ENCODE measurements at regions not wholly inside any gene's neighbourhood (a gene's known extent, or its start where the extent isn't known, plus 50 kb on each side); places are given as distances from the start of the nearest gene placed in this dataset.
"Not testable (repeated sequence)": the region's sequence is repeated elsewhere in the genome, so short reads cannot be mapped to it uniquely, and the experiment has no call there.

DNA sequence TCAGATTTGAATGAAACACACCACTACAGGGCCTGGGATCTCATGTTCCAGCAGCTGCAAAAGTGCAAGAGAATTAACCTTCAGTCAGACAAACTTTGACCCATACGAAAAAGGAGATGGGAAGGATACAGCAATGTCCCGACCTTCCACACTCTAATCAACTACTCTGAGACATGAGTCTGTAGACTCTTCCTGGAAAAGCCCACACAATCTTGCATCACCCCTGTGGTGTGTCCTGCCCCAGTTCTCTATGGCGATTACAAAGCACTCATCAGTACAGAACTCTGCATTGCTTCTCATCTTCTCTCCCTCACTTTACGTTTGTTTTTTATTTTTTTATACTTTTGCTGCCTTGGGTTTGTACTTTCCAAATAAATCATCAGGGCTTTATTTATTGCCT, 241.0 kb upstream of the KIF2A start:
- no peak for DNase-seq

DNA sequence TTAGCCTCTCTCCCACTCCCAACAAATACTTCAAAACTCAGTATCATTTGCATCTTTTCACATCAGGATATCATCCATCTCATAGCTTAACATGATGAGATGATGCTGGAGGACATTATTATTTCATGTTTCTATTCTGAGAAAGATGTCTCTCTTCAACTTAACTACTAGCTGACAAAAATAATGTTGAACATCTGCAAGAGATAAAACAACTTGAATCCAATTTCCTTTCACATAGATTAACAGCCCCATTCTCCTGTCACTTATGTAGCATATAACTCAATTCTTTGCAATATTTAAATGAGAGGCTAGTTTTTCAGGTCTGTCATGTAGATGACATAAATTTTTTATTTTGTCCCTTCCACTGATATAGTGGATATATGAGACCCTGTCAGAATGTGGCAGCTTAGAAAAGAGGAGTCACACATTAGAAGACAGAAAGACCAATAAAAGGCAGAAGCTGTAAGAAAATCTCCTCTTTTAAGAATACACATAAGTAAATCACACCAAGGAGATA, 239.2 kb upstream of the KIF2A start:
- DNase-seq: no peak

DNA sequence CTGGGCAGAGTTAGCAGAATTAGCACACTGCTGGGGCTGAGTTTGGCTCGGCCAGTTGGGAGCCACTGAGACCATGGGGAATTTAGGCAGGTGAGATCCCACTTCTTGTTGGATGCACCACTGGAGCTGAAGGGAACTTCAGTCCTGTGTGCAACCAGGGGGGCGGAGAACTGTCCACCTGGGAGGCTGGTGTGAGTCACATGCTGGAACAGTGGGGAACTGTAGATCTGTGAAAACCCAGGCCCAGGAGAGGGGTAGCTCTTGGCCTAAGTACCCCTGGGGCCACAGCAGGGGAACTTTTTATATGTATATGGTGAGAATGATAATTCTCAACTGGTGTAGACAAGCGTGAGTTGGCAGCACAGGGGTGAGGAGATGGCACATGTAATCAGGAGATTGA, 237.5 kb upstream of the KIF2A start:
- DNase-seq: no peak

DNA sequence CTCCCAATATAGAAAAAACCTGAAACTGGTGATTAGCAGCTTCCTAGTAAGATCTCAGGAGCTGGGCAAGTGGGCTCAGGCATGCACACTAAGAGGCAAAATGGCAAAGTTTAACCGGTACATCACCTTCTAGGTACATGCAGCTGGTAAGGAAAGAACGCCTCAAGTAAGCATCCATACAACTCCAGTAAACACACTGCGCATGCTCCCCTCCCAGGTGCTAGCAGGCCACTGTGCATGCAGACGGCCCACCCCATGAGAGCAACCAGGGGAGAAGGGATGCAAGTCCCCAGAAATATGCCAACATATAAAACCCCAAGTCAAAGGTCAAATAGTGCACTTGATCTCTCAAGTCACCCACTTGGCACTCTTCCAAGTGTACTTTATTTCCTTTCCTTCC, 228.6 kb upstream of the KIF2A start:
- DNase-seq: no peak

DNA sequence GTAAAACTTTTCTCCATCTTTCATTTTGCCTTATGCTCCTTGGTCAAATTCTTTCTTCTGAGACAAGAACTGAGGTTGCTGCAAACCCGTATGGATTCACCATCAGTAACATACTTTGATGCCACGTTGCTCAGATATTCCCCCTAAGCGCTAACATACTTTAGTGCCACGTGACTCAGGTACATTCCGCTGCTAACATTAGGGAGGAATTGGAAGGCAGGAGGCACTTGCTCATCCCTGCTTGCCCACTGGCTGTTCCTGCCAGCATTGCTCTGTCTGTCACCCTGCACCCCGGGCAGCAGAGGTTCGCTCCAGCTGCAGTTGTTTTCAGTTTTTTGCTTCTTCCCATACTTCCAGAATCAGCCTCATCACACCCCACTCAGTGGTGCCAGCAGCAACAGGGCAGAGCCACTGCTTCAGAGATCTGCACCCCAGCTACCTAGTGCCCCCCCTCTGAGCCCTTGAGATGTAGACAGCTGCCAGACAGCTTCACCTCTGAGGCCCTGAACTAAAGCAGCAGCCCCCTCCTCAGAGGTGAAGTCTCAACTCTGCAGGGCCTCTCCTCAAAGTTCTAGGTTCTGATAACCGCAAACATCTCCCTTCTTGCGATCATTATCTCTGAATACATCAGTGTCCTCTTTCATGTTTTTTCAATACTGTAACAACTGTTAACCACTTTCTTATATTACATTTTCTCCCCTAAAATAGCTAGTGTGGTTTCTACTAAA, 228.0 kb upstream of the KIF2A start:
- no peak for DNase-seq

DNA sequence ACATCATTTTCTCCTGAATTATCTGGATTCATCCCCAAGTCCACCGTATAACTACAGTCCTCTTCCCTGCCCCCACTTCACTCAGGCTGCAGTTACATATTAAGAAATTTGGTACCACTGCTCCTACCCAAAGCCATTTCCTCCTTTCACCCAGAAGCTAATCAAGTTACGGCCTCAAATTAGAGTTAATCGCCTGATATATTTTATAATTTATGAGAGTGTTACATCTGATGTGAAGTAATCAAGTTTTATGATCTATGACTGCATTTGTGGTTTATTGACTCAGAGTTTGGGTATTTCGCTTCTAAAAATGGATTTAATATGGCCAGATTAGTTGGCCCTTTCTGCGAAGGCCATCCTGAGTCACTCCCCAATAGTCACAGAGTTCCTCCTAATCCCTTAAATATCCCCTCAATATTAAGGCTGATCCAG, 223.6 kb upstream of the KIF2A start:
- DNase-seq: no peak

DNA sequence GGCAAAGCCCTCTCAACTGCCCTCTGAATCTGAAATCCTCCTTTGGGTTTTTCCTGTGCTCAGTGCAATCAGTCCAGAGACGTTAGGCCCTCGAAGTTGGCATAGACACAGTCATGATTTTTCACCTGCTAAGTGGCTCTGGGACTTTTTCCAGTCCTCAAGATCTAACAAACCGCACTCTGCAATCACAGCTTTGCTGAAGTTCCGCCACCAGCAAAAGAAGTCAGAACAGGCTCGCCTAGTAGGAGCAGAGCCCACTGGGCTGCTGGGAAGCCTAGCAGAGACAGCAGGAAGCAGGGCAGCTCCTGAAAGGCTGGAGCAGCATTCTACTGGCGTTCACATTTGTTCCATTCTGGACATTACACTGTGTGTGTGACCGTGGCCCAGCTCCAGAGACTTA, 222.8 kb upstream of the KIF2A start:
- no peak for DNase-seq

DNA sequence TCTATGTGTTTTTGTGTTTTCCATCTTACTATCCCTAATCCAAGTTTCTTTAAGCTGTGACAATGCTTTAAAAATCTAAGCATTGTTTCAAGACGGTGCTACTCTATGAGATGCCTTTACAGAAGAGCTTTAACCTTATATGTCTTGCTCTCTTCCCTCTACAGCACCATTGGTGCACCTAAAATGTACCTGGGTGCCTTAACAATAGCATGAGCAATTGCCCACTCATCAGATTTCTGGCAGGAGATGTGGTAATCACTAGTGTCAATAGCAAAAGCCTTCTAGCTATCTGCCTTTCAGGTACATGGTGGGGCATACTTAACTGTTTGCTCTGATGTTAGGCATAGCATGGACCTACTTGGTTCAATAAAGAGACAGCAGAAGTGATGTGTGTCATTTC, 222.3 kb upstream of the KIF2A start:
- no peak for DNase-seq

DNA sequence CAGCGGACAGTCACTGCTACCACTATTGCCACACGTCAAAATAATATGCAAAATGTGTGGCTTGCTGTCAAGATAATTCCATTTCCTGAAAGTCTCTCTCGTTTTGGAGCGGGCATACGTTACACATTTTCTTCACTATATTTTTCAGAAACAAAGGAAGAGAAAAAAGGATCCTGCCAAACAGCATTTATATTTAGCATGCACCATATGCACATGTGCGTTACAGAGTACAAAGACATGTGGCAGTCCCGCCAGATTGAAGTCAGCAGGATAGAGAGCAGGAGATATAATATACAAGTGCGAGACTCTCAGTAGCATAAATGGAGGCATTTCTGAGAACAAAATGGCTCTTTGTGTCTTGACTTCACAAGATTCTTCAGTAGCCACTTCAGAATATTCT, 221.6 kb upstream of the KIF2A start:
- DNase-seq: no peak

DNA sequence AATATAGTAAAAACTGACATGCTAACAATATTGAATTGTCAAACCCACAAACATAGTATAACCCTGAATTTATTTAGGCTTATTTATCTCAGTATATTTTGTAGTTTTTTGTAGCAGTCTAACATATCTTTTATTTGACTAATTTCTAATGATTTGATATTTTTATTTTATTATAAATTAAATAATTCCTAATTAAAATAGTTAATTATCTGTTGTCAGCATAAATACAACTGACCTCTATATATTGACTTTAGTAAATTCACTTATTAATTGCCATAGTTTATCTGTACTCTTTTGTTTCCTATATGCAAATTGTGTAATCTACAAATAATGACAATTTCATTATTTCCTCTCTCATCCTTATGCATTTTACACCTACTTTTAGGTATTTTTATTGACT, 215.1 kb upstream of the KIF2A start:
- DNase-seq: no peak

DNA sequence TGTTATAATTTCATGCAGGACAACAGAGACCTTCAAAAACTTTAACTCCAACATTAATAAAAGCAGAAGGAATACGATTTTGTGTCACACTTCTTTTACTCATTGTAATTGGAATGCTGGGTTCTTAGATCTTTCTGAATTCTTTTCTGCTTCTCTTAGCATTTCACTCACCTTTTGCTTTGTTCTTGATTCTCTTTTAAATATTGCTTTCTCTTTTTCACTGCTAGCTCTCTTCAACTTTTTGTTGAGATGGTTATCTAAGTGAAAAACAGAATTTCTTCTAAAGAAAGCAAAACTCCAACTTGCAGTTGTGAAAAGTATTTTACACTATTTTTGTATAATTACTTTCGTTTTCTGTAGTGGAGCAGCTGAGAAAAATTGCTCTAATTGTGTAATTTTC, 212.6 kb upstream of the KIF2A start:
- no peak for DNase-seq

DNA sequence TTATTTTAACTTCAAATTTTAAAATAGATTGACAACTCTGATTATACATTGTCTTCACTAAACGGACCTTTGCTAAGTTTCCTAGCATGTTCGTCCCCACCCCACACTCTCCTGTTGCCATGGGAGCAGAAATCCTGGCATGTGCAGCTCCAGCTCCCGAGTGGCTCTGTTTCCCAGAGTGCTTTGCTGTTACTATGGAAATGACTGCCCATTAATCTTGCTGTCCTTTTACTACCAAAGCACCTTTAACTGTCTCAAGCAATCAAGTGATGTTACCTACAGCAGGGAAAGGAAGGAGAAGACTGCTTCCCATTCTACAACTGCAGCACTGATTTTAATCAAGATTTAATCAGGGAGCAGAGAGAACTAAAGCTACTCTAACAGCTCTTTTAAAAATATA, 212.0 kb upstream of the KIF2A start:
- no peak for DNase-seq

DNA sequence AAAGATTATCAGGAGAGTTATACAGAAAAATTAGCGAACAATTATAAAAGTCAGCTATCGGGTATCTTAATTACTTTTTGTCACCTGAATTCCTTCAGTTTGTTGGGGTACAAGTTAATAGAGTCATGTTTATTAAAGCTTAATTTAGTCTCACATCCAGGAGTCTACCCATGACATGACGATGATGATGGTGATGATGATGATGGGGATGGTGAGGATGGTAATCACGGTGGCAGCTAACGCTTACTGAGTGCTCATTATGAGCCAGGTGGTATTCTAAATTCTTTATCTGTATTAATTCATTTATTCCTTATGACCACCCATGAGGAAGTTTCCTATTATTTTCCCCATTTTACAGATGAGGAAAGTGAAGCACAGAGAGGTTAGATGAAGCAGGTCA, 208.6 kb upstream of the KIF2A start:
- no peak for DNase-seq

DNA sequence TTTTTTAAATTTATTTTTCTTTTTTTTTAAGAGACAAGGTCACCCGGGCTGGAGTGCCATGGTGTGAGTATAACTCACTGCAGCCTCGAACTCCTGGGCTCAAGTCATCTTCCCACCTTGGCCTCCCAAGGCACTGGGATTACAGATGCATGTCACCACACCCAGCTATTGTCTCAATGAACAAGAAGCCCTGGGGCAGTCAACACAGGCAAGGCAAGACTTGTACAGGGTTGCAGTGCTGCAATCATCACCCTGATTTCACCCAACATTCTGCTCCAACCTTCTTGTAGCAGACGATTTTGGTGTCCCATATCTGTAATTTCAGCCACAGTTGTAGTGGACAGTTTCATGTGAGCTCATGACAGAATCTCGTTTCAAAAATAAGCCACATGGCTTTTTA, 205.8 kb upstream of the KIF2A start:
- DNase-seq: no peak

DNA sequence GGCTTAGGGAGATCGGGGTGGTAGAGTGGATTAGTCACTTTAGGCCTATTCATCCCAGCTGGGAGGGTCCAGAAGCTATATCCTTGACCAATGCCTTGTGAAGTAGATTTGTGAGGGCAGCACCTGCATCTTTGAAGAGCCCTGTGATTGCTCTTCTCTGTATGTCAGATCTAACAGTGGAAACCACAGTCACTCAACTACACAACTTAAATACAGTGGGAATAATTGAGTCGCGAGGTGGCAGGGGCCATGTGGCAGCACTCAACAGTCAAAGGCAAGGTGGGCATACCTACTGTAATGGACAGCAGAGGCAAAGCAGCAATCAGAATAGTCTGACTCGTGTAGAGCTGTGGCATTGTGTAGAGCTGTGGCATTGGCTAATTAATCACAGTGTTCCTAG, 202.1 kb upstream of the KIF2A start:
- DNase-seq: not testable (repeated sequence)

DNA sequence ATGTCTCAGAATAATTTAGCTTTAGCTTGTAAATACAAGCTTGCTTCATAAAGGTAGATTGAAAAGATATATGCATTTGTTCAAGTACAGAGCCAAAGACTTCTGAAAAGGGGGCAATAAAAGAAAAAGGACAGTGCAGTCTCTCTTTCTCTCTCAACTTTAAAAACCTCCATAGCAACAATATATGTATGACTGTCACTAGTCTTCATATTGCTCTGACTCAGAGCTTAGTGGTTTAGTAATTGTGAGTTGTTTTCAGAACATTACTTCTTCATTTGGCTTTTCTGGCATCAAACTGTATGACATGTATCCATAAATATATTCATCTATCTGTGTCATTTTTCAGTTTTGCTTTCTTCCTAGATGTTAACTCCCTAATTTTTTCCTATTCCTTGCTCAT, 194.6 kb upstream of the KIF2A start:
- DNase-seq: no peak

DNA sequence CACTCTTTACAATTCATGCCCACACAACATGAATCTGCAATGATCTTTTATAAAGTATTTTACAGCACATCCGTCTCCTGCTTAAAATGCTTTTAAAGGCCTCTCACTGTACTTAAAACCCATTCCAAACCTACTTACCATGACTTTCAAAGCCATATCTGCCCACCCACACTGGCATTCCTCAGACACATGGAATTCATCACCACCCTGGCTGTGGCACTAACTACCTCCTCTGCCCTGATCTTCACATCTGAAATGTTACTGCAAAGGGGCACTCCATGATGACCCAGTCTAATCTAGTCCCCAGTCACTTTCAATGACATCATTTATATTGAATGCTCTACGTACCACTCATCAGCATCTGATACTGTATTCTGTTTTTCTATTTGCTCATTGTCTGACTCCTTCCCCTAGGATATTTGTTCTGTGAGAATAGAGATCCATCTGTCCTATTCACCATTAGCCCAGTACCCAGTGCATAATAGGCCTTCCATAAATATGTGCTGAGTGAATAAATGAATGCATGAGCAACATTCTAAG, 193.2 kb upstream of the KIF2A start:
- no peak for DNase-seq

DNA sequence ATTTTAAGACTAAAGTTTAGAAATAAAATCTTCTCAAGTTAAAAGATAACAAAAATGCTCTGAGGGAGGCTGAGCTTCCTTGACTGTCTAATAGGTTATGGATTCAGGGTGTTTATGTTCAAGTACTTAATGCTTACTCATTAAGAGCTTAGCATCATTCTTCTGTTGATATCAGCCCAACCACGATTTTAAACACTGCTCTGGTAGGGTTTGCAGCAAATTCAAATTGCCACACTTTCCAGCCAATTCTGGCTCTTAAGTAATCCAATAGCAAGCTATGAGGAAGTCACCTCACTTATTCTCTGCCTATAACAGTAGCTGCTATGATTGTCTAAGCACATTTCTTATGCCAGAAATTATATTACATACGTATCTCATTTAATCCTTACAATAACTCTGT, 191.0 kb upstream of the KIF2A start:
- DNase-seq: no peak

DNA sequence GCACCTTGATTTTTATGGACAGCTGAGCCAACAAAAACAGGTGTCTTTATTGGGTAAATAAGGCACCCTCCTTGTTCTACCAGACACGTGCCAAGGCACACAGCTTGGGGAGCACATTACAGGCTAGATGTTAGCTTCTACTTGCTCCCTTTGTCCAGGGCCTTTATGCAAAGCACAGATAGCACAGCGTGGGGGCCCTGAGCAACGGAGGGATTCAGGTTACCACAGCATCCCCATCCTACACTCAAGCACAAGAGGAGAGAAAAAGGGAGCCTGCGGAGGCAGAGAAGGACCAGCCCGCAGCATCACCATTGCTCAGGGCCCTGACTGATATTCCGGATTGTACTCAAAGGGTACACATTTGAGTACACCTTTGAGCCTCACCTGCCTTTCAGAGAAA, 181.7 kb upstream of the KIF2A start:
- DNase-seq: no peak

DNA sequence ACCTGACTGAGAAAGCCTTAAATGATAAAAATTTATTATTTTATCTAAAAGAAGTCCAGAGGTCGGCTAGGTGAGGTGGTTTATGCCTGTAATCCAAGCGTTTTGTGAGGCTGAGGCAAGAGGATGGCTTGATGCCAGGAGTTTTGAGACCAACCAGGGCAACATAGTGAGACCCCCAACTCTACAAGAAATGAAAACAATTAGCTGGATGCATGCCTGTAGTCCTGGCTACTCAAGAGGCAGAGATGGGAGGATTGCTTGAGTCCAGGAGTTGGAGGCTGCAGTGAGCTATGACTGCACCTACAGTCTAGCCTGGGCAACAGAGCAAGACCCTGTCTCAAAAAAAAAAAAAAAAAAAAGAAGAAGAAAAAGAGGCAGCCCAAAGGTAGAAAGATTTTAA, 179.9 kb upstream of the KIF2A start:
- no peak for DNase-seq

DNA sequence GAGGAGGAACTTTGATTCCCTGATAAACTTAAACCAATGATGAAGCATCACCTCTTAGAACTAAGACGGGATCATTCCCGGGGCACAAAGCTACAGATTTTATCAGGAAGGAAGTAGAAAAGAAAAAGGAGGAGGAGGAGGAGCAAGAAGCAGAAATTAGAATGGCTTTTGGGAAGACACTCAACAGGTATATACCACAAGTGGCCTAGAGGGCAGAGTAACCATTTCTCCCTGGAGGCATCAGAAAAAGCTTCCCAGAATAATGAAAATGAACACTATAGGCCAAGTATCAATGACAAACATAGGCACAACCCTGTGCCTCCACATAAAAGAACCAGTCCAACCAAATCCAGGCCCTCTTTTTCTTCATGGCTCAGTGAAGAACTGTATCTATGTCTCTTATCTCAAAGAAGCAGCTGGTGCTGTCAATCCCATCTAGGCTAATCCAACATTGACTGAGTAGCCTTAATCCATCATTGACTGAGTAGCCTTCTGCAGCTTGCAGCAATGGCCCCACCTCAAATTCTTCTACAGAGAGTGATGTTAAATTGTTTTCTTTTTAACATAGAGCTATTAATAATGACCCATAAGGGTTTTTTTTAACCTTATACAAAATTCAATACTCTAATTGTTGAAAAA, 178.8 kb upstream of the KIF2A start:
- no peak for DNase-seq

DNA sequence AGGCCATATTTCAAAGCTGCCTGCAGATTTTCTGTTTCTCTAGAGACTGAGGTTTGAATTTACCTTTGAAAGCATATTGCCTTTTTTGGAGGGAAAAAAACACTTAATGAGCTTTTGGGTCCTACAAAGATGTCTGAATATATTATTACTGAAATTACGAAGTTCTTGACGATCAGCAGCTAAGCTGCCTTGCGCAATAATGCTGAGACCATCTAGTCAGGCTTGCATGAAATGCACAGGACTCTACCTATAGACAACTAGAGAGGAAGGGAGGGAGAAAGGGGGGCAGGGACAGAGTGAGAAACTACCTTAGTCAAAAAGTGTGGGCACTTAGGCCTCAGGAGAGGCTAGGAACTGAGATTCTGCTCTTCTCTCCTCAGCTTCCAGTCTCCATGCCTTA, 175.9 kb upstream of the KIF2A start:
- DNase-seq: no peak

DNA sequence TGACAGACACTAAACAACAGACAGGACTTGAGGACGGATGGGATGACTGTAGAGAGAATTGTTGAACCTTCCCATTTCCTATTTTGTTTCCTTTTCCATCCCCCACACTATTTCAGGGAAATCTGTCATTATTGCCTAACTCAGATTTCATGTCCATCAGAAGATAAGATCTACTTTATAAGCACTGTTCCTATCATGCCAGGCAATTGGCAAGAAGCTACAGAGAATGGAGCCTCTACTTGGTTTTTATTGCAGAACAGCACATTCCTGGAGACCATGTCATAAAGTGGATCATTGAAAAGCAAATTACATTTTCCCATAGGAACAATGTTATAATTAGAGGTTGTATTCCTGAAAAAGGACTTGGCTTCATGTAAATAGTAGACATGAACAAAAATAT, 173.7 kb upstream of the KIF2A start:
- DNase-seq: no peak

DNA sequence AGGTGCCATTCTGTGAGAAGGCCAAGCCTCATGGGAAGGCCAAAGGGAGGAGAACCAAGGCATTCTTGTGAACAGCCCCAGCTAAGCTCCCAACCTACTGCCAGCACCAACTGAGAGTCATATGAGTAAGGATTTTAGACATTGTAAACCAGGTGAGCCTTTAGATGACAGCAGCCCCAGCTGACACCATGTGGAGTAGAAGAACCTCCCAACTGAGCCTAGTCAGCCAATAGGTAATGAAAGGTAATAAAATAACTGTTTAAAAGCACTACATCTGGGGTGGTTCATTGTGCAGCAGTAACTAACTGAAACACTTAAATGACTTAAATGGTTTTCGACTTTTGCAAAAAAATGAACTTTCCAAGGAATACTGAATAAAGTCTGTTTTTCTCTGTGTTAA, 172.6 kb upstream of the KIF2A start:
- DNase-seq: no peak

DNA sequence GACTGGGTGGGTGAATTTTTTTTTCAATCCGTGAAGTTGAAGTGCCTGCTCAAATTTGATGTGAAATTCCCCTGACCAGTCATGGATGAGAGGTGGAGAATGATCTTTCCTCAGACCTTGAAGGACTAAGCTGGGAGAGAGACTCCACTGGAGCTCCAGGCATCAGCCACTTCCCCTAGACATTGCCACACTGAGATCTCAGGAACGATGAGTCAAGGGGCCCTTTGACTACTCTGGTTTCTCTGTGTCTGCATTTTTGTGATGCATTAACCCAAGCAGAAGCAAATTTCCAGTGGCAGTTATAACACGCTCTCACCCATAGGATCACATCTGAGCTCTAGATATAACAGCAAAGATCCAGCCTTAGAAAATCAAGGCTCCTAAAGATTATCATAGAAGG, 171.2 kb upstream of the KIF2A start:
- DNase-seq: no peak
